Germinal center (tissue), 1 donor: ENCODE measurements at regions not wholly inside any gene's neighbourhood (a gene's known extent, or its start where the extent isn't known, plus 50 kb on each side); places are given as distances from the start of the nearest gene placed in this dataset.

Experiments
- DNase-seq: peaks from one replicate; pipeline ENCODE4 v3.0.0; 2012; ENCODE audit warnings: mixed read lengths, low spot score

DNA sequence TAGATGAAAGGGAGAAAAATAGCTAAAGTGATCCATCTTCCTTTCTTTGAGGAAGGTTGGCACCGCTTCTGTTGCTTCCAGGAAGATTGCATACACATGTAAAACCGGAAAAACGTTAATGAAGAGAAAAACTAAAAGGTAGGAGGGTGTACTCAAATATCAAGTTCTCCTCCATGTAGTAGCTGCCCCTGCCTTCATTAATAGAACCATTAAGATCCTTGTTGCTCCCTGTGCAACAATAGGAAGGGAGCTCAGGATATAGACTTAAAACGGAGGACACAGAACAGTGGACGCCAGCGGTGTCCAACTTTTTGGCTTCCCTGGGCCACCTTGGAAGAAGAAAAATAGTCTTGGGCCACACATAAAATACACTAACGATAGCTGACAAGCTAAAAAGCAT is 118.9 kb downstream of the TMEM174 start:
- DNase-seq, result no peak

DNA sequence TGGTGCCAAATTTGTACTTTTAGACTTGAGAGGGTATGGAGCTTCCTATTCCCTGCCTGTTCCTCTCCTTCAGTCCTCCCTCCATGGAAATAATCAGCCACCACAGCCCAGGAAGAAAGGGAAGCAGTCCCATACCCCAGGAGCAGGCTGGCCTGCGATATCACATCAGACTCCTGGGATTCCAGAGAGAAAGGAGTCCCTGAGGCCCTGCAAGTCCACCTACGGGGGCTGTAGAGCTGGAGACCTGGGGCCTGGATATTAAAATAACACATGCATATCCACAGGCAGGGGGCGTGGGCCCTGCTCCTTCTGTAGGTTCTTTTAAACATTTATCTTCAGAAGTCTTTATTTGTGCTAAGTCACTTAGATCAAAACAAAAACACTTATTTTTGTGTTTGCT is 117.2 kb downstream of the TMEM174 start:
- no peak for DNase-seq

DNA sequence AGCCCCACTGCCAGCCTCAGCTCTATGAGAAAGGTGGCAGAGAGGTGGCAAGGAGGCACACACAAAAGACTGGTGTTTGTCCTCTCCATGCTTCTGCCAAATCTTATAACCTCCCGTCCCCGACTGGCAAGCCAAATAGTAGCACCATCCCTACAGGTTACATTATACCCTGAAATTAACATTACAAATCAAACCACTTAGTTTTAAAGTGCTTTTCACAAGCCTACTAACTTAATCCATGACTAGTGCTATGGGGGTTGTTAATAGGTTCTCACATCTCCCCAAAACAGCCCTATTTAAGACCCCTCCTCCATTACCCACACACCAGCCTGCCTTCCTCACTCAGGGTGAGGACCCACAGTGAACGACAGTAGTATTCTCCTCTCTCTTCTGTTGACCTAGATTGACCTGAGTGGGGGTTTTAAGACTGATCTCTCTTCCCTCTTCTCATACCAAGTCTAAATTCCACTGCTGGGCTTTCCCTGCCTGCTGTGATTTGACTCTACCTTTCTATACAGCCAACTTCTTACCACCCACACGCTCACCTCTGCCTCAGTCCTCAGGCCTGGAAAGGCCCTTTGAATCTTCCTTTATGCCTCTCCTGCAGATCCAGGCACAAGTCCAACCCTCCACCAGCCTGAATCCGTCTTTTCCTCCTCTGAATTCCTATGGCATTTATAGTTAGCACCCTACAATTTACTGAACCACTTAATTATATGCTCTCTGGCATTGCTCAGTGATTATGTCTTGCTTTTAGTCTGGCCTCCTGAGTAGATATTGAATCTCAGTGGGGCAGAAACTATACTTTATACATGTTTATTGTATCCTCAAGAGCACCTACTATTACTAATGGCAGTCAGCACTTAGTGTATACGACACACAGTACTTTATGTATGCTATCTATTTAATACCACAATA is 116.1 kb downstream of the TMEM174 start:
- DNase-seq, result no peak

GRCh38 chr5:73286896-73287295 is 113.9 kb downstream of the TMEM174 start:
- no peak for DNase-seq

- DNase-seq, result no peak
Observed at GRCh38 chr5:73284985-73285384, 112.0 kb downstream of the TMEM174 start.

DNA sequence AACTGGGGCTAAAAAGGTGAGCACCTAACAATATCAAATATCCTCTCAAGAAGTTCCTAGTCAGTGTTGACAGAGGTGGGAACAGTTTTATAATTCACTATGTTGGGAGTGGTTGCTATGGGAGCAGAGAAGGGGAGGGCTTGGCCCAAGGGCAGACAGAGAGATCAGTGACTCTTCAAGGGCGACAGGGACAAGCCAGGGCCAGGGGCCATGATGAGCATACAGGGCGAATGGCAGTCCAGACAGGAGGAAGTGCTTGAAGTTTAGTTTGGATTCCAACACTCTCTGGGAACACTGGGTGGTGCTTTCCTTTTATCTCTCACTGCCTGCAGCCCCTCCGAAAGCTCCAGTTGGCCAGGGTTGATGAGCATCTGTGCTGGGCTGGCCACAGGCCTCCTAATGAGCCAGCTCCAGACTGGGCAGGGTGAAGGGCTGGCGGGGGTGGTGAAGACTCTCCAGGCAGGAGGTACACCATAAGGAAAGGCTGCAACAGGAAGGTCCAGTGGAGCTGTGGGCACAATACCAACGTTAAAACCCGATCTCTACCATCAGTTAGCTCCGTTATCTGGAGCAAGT is 111.3 kb downstream of the TMEM174 start:
- DNase-seq, result no peak

DNA sequence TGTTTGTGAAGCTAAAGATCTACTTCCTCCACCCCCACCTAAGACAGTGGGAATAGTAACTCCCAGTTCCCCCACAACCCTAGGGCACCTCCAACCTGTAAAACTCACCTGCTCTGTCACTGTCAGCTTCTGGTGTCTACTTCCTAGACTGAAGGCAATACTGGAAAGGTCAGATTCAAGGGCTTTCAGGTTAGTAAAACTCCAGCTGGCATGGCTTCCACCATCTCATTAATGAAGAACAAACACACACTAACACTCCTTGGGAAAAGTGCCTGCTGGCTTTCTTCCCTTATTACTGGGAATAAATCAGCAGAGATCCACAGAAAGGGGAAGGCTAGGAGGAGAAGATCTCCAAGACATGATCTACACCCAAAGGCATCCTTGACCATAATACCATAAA is 109.9 kb downstream of the TMEM174 start:
- no peak for DNase-seq

GRCh38 chr5:73282383-73282782 is 109.4 kb downstream of the TMEM174 start:
- DNase-seq, result no peak

DNA sequence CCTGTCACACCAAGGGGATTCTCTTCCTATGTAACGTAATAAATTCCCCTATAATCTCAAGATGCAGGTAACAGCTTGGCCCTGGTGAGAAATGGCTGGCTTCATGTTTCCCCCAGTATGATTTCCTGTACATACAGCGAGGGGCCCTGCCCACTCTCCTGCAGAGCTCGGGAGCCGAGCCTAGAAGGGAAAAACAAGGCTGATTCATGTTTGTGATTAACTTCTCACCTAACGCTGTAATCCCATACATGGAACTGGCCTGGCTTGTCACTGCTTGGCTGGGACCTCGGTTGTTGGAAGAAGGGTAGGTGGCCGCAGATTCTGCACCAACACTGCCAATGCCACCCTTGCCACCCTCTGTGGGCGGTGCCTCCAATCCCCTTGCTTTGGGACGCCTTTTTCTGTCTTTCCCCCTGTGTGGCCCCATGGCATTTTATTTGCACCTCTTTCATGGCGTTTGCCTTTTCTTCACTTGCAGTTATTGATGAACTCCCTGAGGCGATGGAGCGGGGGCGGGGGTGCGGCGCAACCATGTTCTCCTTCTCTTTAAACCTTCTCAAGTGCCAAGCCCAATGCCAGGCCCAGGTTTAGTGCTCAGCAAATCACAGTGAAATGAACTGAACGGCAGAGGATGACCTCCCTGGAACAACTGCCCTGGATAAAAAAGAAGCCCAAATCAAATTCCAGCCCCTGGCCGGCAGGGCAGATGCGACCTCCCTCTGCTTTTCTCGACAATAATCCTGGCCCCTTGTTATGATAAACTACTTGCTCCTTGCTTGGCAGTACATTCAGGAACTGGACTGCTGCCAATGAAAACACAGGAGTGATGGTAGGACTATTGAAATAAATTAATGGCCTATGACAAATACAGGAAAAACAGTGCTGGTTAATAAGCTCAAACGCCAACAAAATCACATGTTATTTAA is 108.1 kb downstream of the TMEM174 start:
- DNase-seq, result no peak

DNA sequence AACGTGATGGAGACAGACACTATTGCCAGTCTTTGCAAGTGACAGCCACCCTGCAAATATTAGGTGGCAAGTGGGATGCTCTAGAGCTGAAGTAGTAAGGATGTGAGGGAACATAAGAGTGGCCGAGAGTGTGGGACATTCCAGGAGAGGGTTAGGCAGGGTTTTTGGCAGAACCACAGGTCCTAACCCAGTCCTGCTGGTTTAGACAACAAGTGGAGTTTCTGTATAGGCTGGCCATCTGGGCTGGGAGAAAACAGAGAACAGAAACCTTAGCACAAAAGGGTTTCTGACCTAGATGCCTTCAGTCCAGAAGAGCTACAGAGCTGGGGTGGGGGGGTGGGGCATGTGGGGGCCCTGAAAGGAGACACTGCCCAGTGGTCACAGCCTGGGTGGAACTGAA is 107.4 kb downstream of the TMEM174 start:
- no peak for DNase-seq

- no peak for DNase-seq
Observed at GRCh38 chr5:73279805-73280204, 106.8 kb downstream of the TMEM174 start.

DNA sequence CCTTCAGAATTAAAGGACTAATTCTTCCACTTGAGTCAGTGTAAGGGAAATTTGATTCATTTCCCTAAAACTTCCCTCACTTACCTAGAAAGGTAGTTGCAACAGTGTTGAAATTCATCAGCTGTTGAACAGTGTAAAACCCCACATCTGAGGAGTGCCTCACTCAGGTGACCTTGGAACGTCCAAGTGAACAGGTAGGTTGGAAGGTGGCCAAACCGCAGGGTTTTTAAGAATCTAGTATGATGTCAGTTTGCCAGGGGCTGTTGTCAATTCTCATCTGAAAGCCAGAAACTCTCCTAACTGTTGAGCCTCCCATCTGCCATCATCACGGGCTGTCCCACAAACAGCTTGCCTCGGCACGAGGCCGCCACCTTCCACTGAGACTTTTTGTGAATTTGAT is 105.7 kb downstream of the TMEM174 start:
- DNase-seq, result no peak

DNA sequence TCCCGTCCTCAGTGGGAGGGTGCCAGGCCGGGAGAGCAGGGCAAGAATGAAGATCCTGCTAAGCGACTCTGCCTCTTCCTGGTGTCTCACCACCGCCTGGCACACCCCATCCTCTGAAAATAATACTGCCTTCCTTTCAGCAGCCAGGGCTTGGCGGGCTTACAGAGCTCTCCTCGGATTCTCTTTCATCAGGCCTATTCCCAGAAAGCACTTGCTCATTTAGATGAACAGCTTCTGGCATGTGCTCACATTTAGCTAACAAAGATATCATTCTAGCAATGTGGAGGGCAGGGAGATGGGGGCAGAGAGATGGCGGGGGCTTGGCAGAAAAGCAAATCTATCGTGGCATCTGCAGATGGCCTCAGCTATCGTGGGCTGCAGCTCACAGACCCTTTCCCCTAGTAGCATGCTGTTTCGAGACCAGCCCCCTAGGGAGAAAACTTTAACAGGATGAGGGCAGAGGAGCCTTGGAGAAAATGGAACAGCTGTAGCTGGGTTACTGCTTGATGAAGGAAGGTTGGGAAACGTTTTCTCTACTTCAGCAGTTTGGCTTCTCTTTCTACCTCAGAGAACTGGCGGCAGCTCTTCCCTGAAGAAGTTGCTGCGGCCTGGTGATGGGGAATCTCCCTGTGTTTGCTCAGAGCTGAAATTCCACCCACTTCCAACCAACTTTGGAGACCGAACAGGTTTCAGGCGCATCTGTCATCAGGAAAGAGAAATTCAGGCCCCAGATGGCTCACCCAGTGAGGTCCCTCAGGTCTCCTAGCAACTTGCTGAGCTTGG is 102.1 kb downstream of the TMEM174 start:
- no peak for DNase-seq

GRCh38 chr5:73274121-73274520 is 101.1 kb downstream of the TMEM174 start:
- DNase-seq, result no peak

GRCh38 chr5:73273379-73274050 is 100.5 kb downstream of the TMEM174 start:
- DNase-seq, result no peak

- DNase-seq, result no peak
Observed at GRCh38 chr5:73272351-73272750, 99.4 kb downstream of the TMEM174 start.

DNA sequence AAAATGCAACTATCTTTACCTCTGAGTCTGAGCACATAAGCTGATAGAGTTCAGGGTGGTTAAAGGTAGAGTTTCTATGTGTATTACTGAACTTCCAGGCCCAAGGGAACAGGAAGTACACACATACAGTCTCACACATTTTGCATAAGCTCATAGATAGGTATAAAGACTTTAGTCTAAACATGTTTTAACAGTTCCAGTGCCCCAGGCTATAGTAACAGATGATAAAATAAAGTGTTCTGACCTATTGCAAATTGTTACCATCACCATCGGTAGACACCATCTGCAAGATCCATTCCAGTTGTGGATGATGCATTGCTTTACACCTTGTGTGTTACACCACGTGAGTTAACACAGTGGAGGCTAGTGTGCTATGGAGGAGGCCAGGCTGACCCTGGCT is 95.8 kb downstream of the TMEM174 start:
- DNase-seq, result no peak

GRCh38 chr5:73267766-73268435 is 94.9 kb downstream of the TMEM174 start:
- no peak for DNase-seq

GRCh38 chr5:73266925-73267765 is 94.2 kb downstream of the TMEM174 start:
- no peak for DNase-seq
